H1 (cell line): ENCODE measurements at regions not wholly inside any gene's neighbourhood (a gene's known extent, or its start where the extent isn't known, plus 50 kb on each side); places are given as distances from the start of the nearest gene placed in this dataset.

Experiments
- CTCF ChIA-PET: fragments of 300-600 bp; sonication (Branson Sonifier 250); formaldehyde crosslinking; loops from one replicate; lab custom pipeline; 2021; ENCODE audit not compliant: partially characterized antibody; lab: Charles Lee
- POLR2A ChIA-PET: fragments of 300-600 bp; sonication (Branson Sonifier 250); formaldehyde crosslinking; loops from one replicate; lab custom pipeline; 2021; ENCODE audit warnings: inconsistent platforms; ENCODE audit not compliant: partially characterized antibody; lab: Charles Lee
- DNase-seq, 2 experiments: peaks; one replicate each; pipeline versions ENCODE4 v3.0.0 to v3.0.0-alpha.2; 2010 to 2022; ENCODE audit warnings: low spot score in 2 of 2, low read depth in 1 of 2, mixed read lengths in 1 of 2
- FAIRE-seq: peaks from 2 replicates; lab custom pipeline; 2011; peaks lifted over from hg19 to GRCh38; lab: Jason Lieb, UNC
- H2AFZ ChIP-seq: 2 replicates; pipeline ENCODE4 v1.8.1; 2012; ENCODE audit warnings: low read length, inconsistent platforms
- H2AK5ac ChIP-seq: 2 replicates; pipeline ENCODE4 v1.6.1; 2013; ENCODE audit warnings: low read depth, low read length
- H2BK120ac ChIP-seq: replicated peaks from 2 replicates; pipeline ENCODE3; 2013; ENCODE audit warnings: low read depth, low read length, inconsistent platforms
- H2BK12ac ChIP-seq: 2 replicates; pipeline ENCODE4 v1.6.1; 2013; ENCODE audit warnings: low read depth, low read length
- H2BK15ac ChIP-seq: 2 replicates; pipeline ENCODE4 v1.6.1; 2013; ENCODE audit warnings: low read length
- H2BK20ac ChIP-seq: 2 replicates; pipeline ENCODE4 v1.6.1; 2013; ENCODE audit warnings: low read length
- H2BK5ac ChIP-seq: 2 replicates; pipeline ENCODE4 v1.6.1; 2013; ENCODE audit warnings: low read depth, low read length
- H3K14ac ChIP-seq: 2 replicates; pipeline ENCODE4 v1.6.1; 2013; ENCODE audit warnings: inconsistent platforms; ENCODE audit not compliant: insufficient read length
- H3K18ac ChIP-seq: 2 replicates; pipeline ENCODE4 v1.6.1; 2013; ENCODE audit warnings: low read length; ENCODE audit errors: extremely low read depth
- H3K23ac ChIP-seq: 2 replicates; pipeline ENCODE4 v1.6.1; 2013; ENCODE audit warnings: inconsistent platforms; ENCODE audit not compliant: insufficient read length
- H3K23me2 ChIP-seq: 2 replicates; pipeline ENCODE4 v1.6.1; 2013; ENCODE audit warnings: low read depth, low read length
- H3K27ac ChIP-seq: 2 replicates; pipeline ENCODE4 v1.6.1; 2011; ENCODE audit warnings: low read depth, low read length, inconsistent platforms
- H3K27me3 ChIP-seq, 4 experiments: replicated peaks in 1 of 4; 1 replicate in 1 of 4; 2 replicates in 3 of 4; pipeline versions ENCODE4 v1.6.1 to v1.8.1; 2011 to 2013; ENCODE audit warnings: low read length in 3 of 4, mild to moderate bottlenecking in 3 of 4, inconsistent platforms in 2 of 4, mixed read lengths in 2 of 4, moderate library complexity in 1 of 4; ENCODE audit not compliant: control insufficient read depth in 3 of 4, insufficient read depth in 3 of 4; ENCODE audit errors: extremely low read depth in 1 of 4
- H3K36me3 ChIP-seq, 4 experiments: 2 replicates each; pipeline versions ENCODE4 v1.6.1 to v1.8.1; 2011 to 2013; ENCODE audit warnings: mild to moderate bottlenecking in 4 of 4, low read length in 3 of 4, moderate library complexity in 2 of 4, control low read depth in 1 of 4, inconsistent platforms in 1 of 4; ENCODE audit not compliant: insufficient read depth in 4 of 4, control insufficient read depth in 2 of 4
- H3K4ac ChIP-seq: replicated peaks from 2 replicates; pipeline ENCODE3; 2013; ENCODE audit warnings: low read length, low read depth, mixed read lengths, inconsistent platforms; ENCODE audit not compliant: insufficient read length
- H3K4me1 ChIP-seq, 4 experiments: replicated peaks in 1 of 4; 1 replicate in 1 of 4; 2 replicates in 3 of 4; pipeline versions ENCODE4 v1.6.1 to v1.8.1; 2011 to 2013; ENCODE audit warnings: low read length in 3 of 4, inconsistent platforms in 2 of 4, mixed read lengths in 1 of 4; ENCODE audit not compliant: insufficient read depth in 4 of 4, control insufficient read depth in 3 of 4
- H3K4me2 ChIP-seq, 2 experiments: 2 replicates each; pipeline versions ENCODE4 v1.6.1 to v1.8.1; 2011 to 2013; ENCODE audit warnings: low read depth in 2 of 2, low read length in 2 of 2, control low read depth in 1 of 2, inconsistent platforms in 1 of 2, mild to moderate bottlenecking in 1 of 2; ENCODE audit not compliant: insufficient read depth in 1 of 2
- H3K4me3 ChIP-seq, 4 experiments: fragments of 200-600, 300-600 bp in 1 of 4; sonication (generic), shearing (Covaris generic), sonication (Bioruptor Twin) in 1 of 4; 2 replicates each; pipeline versions ENCODE4 v1.5.1 to v1.8.1; 2011 to 2016; ENCODE audit warnings: low read length in 4 of 4, low read depth in 3 of 4, control low read depth in 2 of 4, inconsistent platforms in 2 of 4, mild to moderate bottlenecking in 2 of 4, mixed read lengths in 1 of 4, moderate library complexity in 1 of 4; ENCODE audit not compliant: insufficient read depth in 2 of 4; ENCODE audit errors: extremely low read depth in 1 of 4
- H3K56ac ChIP-seq: replicated peaks from 2 replicates; pipeline ENCODE3; 2013; ENCODE audit warnings: low read depth, mild to moderate bottlenecking, mixed read lengths, low read length, inconsistent platforms; ENCODE audit not compliant: insufficient read length
- H3K79me1 ChIP-seq: 2 replicates; pipeline ENCODE4 v1.6.1; 2013; ENCODE audit warnings: low read depth, low read length, control low read depth
- H3K79me2 ChIP-seq, 2 experiments: 2 replicates each; pipeline versions ENCODE4 v1.6.1 to v1.8.1; 2012 to 2013; ENCODE audit warnings: low read length in 2 of 2, mild to moderate bottlenecking in 2 of 2, inconsistent platforms in 1 of 2; ENCODE audit not compliant: insufficient read depth in 2 of 2, control insufficient read depth in 1 of 2
- H3K9ac ChIP-seq, 4 experiments: replicated peaks in 1 of 4; 1 replicate in 1 of 4; 2 replicates in 3 of 4; pipeline versions ENCODE4 v1.6.1 to v1.8.1; 2011 to 2013; ENCODE audit warnings: low read depth in 3 of 4, low read length in 3 of 4, control low read depth in 2 of 4, mild to moderate bottlenecking in 2 of 4, moderate library complexity in 2 of 4, inconsistent platforms in 1 of 4; ENCODE audit errors: extremely low read depth in 1 of 4
- H3K9me3 ChIP-seq, 2 experiments: 2 replicates each; pipeline versions ENCODE4 v1.6.1 to v1.8.1; 2012 to 2013; ENCODE audit warnings: mild to moderate bottlenecking in 2 of 2, moderate library complexity in 2 of 2, control low read depth in 1 of 2, inconsistent platforms in 1 of 2, low read depth in 1 of 2, low read length in 1 of 2, mixed read lengths in 1 of 2; ENCODE audit not compliant: insufficient read depth in 2 of 2
- H4K20me1 ChIP-seq, 2 experiments: replicated peaks in 1 of 2; 2 replicates each; pipeline versions ENCODE3 to v1.8.1; 2011 to 2013; ENCODE audit warnings: inconsistent platforms in 2 of 2, low read length in 2 of 2, mild to moderate bottlenecking in 1 of 2; ENCODE audit not compliant: insufficient read depth in 2 of 2, control insufficient read depth in 1 of 2
- H4K5ac ChIP-seq: 2 replicates; pipeline ENCODE4 v1.6.1; 2013; ENCODE audit warnings: low read length, low read depth, mixed read lengths, inconsistent platforms; ENCODE audit not compliant: insufficient read length
- H4K8ac ChIP-seq: 2 replicates; pipeline ENCODE4 v1.8.0; 2013; ENCODE audit warnings: mild to moderate bottlenecking, moderate library complexity, low read length, inconsistent platforms; ENCODE audit not compliant: insufficient read depth; ENCODE audit errors: extremely low read depth
- H4K91ac ChIP-seq: replicated peaks from 2 replicates; pipeline ENCODE3; 2013; ENCODE audit warnings: low read length, mixed read lengths, inconsistent platforms; ENCODE audit not compliant: insufficient read length
- POU5F1 ChIP-seq: IDR thresholded peaks from 2 replicates; pipeline ENCODE4 v1.6.1; 2011; ENCODE audit warnings: low read depth, mild to moderate bottlenecking, low read length, moderate library complexity
- TEAD4 ChIP-seq: IDR thresholded peaks from 2 replicates; pipeline ENCODE4 v1.6.1; 2012; ENCODE audit warnings: low read depth, low read length, inconsistent platforms, mixed read lengths
- WGBS, 2 experiments: shearing (Covaris generic) in 1 of 2; methylation state at CpG; one replicate each; pipeline versions ENCODE4 v1.1.6 to v1.1.7; 2013 to 2015; ENCODE audit warnings: low lambda C conversion rate in 2 of 2, mixed read lengths in 2 of 2, inconsistent platforms in 1 of 2, low coverage in 1 of 2, missing lambda C conversion rate in 1 of 2; ENCODE audit not compliant: insufficient replicate concordance in 2 of 2, insufficient coverage in 1 of 2, insufficient read length in 1 of 2; ENCODE audit errors: extremely low coverage in 1 of 2, missing lambda C conversion rate in 1 of 2; 5-methylcytosine and 5-hydroxymethylcytosine counted together

GRCh38 chr14:39880106-39880695 lies 448.0 kb upstream of the FBXO33 start:
- CTCF ChIA-PET, result no interaction called here

More at GRCh38 chr14:39880106-39880695, 448.0 kb upstream of the FBXO33 start:
- TF ChIP-seq POU5F1 (no peak), TEAD4 (peak; percentile 27; the same call in 1 of the 2 replicates)
- no peak overlapping the region for H2AK5ac ChIP-seq
- no peak overlapping the region for H3K56ac ChIP-seq
- no peak overlapping the region for H2BK15ac ChIP-seq
- no peaks in the 10 kb centered on the region for H4K20me1 ChIP-seq
- H3K4ac ChIP-seq, result no peak overlapping the region
- no peaks in the 10 kb centered on the region for H3K27me3 ChIP-seq
- no peak overlapping the region for H3K14ac ChIP-seq
- peak; percentile 77 for FAIRE-seq
- H4K8ac ChIP-seq, result no peak overlapping the region
- no peak overlapping the region for H3K4me3 ChIP-seq
- H2BK12ac ChIP-seq, result no peak overlapping the region
- H3K79me2 ChIP-seq, result no peaks in the 10 kb centered on the region
- H4K5ac ChIP-seq, result no peak overlapping the region
- H3K18ac ChIP-seq, result no peak overlapping the region
- H3K36me3 ChIP-seq, result no peaks in the 10 kb centered on the region
- peaks cover 0 to 8% (median 2%) of the 10 kb centered on the region in 4 experiments; a peak in 3 of 7 replicates for H3K4me1 ChIP-seq
- peak overlapping the region in 1 of 2 experiments; percentile 25; a peak in 2 of 4 replicates for H3K4me2 ChIP-seq
- H2BK5ac ChIP-seq, result no peak overlapping the region
- DNase-seq, result no peak
- H2AFZ ChIP-seq, result no peak overlapping the region
- no peak overlapping the region for H2BK120ac ChIP-seq
- POLR2A ChIA-PET, result no interaction called here
- no peak overlapping the region for H3K27ac ChIP-seq
- H4K91ac ChIP-seq, result no peak overlapping the region
- no peaks in the 10 kb centered on the region for H3K23me2 ChIP-seq
- H3K23ac ChIP-seq, result no peak overlapping the region
- H3K9ac ChIP-seq, result no peak overlapping the region
- no peaks in the 10 kb centered on the region for H3K79me1 ChIP-seq
- H3K9me3 ChIP-seq, result no peaks in the 10 kb centered on the region
- no peak overlapping the region for H2BK20ac ChIP-seq
- WGBS, 2 experiments, result 43% methylated on average over 1 of the region's 1 CpG; no CpG with 5 or more reads in 1 of the 2 experiments
